Skin of body (tissue), 1 donor: ENCODE measurements at regions not wholly inside any gene's neighbourhood (a gene's known extent, or its start where the extent isn't known, plus 50 kb on each side); places are given as distances from the start of the nearest gene placed in this dataset.
A peak's percentile ranks its signal among the peaks of the same experiment; 100 is the strongest.

Experiments
- DNase-seq: peaks from one replicate; lab custom pipeline; 2025; lab: John Stamatoyannopoulos, UW

DNA sequence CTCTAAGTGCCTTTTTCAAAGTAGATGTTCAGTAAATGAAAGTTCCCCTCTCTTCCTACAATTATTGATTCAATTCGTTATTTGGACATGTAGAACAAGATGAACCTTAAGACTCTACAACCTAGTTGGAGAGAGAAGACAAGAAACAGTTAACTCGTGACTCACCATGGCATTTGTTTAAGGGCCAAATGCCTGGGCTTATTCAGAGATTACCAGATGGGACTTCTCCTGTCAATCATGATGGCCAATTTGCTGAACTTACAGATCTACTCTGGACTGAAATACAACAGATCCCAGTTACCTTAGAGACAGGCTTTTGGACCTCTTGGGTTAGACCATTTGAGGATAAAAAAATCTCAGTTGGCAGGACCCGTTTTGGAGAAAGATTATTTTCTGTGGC, 93.5 kb downstream of the C1orf94 start:
- no peak for DNase-seq

DNA sequence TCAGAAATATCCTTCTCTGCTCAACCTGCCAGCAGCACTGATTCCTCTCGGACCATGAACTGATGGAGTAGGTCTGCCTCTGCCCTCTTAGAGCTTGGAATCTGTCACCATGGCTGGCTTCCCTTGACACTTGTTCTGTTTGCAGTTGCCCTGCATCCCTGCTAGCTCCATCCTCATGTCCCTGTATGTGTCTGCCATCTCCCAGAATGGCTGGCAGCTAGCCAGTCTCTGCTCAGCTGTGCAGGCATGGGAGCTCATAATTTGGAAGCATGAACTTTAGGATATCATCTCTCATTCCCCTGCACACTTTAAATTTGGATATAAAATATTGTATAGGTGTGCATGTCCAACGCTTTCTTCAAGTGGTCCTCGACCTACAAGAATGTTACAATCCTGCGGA, 95.4 kb downstream of the C1orf94 start:
- no peak for DNase-seq

DNA sequence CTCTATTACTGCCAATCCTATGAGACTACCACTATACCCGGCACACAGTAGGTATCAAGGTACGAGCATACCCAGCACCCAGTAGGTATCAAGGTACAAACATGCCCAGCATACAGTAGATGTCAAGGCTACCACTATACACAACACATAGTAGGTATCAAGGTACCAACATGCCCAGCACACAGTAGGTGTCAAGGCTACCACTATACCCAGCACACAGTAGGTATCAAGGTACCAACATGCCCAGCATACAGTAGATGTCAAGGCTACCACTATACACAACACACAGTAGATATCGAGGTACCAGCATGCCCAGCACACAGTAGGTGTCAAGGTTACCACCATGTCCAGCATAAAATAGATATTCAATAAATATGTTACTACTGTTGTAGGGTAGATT, 98.4 kb downstream of the C1orf94 start:
- no peak for DNase-seq

DNA sequence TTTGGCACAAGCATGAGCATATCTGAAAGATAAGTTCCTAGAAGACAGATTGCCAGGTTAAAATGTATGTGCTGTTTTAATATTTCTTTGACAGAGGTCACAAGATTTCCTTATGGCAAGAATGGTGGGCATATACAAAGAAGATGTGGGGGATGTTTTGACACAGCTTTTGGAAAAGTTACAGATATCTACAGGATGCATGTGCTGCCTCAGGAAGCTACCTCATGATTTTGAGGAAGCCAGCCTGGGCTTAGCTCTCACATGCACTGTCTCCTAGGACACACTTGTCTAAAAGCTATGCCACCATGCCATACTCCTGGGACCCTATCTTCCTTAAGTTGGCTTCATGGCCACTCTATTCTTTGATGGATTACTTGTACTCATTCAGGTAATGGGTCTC, 99.9 kb downstream of the C1orf94 start:
- DNase-seq, result no peak

DNA sequence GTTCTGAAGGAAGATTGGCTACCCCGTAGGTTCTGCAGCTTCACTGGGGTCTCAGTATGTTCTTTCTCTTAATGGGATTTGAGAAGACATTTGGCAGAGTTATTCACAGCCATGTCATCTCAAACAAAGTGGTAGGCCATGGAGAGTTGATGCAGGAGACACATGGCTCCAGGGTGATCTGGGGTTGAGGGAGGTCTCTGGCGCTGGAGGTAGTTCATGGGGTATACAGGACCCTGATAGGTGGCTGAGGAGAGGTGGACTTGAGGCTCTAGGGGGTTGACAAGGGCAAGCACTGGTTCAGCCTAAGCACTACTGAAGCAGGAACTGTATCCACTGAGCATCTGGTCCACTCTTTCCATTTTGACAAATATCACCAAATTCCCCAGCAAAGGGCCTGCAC, 100.4 kb downstream of the C1orf94 start:
- no peak for DNase-seq

DNA sequence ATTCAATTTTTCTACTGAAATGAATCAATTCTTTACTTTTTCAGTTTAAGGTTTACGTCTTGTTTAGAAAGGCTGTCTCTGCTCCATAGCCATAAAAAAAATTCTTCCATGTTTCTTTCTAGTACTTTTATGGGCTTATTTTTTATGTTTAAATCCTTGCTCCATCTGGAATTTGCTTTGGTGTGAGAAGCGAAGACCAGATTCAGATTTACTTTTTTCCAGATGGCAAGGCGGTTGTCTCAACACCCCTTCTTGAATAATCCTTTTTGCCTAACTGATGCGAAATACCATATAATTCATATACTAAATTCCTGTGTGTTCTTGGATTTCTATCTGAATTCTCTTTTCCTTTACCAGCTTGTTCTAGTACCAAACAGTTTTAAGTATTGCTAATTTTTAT, 101.5 kb downstream of the C1orf94 start:
- no peak for DNase-seq

DNA sequence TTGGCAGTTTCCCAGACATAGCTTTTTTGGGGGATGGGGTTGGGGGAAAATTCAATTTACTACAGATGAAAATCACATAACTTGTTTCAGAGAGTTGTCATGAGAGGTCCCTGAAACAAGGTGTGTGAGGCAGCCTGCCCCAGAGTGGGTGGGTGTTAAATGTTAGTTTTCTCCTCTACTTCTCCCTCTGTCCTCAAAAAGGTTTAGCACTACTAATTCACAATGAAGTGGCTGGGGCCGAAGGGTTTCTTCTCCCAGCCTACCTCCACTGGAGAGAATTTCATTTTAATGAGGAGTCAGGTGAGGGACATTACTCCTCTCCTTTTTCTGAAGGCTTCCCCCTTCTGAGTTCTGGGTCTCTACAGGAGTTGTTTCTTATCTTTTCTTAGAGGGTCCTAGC, 103.3 kb downstream of the C1orf94 start:
- no peak for DNase-seq

DNA sequence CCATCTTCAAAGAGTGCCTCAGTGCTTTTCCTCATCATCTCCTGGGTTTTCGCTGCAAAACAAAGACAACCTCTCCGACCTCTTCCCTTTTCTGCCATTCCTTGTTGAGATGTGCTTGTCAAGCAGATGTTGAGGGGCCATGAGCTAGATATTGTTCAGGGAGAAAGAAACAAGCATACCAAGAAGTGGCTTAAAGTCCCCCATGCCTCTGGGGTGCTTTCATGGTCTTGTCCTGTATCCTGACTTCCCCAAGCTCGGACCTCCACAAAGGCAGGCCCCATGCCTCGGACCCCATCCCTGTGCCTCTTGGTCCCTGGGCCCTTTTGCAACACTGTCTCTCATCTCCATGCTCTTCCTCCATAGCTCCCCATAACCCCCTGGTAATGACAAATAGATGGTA, 103.8 kb downstream of the C1orf94 start:
- DNase-seq, result no peak

DNA sequence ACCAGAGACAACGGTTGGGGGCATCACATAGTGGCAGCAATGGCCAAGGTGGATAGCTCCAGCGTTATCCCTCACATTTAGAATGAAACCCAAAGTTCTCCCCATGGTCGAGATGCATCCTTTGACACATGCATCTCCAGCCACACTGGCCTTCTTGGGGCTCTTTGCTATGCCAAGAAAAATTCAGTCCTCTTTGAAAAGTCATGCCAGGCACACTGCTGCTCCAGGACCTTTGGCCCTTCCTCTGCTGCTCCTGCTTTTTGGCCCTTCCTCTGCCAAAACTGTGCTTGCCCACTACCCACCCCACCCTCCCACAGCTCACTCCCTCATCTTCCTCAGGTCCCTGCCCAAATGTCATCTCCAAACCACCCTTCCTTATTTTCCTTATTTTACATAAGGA, 106.4 kb downstream of the C1orf94 start:
- DNase-seq, result no peak

DNA sequence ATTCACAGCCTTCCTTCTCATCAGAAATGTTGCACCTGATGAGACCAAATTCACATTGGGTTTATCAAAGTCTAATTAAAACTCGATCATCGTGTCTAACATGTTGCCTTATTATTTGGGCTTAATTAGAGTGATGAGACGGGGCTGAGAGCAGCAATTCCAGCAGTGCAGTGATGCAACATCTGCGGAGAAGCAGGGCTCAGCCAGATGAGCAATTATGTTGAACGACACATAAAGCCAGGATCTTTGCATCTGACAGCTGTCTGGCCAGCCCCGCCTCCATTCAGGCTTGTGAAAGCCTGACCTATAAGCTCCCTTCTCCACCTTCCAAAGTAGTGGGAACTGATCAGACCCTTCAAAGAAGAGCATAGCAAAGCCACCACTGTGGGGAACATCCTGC, 109.8 kb downstream of the C1orf94 start:
- DNase-seq, result no peak

DNA sequence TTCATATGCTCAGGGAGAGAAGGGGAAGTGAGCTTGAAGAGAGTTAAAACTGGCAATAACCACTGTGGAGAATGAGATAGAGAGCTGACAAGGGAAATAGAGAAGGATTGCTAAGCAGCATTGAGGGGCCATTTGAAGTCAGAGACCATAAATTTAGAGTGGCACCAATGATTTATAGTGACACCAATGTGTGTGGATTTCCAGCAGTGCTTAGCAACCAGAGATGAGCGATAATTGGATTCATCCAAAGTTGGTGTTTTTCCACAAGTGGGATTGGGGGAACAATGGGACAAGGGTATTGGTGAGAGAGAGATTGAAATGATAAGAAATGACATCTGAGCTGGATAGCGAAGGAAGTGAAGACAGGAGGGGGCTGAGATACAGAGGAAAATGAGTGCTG, 114.1 kb downstream of the C1orf94 start:
- no peak for DNase-seq

DNA sequence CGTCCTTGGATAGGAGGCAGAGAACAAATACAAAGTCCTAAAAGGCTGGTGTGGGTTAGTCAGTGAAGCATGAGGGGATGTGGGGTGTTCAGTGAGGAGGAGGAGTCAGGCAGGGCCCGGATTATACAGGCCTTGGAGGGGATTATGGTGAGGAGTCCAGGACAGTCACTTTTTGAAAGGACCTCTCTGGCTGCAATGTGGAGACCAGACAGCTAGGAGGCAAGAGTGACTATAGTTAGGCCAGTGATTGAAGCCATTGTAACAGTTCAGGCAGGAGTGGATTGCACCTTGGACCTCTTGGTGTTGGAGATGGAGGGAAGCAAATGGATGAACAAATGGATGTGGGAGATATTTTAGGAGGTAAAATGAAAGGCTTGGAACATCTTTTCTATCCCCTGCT, 115.8 kb downstream of the C1orf94 start:
- DNase-seq, result no peak

DNA sequence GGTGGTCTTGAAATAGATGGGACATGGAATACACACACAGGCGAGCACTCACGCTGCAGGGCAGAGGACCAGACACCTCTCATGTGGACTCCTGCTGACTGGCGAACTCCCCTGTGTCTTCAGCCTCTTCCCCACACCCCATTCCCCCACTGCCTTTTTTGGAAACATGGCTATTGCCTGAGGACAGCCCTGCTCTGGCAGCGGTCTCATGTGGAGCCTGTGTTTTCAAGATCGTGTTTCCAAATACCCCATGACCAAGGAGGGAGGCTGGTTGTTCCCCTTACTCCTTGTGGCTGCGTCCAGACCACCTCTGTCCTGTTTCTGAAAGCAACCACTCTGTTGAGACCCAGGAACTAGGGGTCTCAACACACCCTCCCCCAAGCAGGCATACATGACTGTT, 119.4 kb downstream of the C1orf94 start:
- no peak for DNase-seq

DNA sequence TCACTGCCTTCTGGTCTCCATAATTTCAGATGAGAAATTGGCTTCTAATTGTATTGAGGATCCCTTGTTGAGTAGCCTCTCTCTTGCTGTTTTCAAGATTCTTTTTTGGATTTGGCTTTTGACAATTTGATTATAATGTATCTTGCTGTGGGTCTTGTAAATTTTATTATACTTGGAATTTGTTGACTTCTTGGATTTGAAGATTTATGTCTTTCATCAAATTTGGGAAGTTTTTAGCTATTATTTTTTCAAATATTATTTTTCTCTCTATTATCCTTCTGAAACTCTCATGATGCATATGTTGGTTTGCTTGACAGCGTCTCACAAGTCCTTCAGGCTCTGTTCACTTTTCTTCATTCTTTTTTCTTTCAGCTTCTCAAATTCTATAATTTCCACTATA, 126.1 kb downstream of the C1orf94 start:
- DNase-seq, result no peak

DNA sequence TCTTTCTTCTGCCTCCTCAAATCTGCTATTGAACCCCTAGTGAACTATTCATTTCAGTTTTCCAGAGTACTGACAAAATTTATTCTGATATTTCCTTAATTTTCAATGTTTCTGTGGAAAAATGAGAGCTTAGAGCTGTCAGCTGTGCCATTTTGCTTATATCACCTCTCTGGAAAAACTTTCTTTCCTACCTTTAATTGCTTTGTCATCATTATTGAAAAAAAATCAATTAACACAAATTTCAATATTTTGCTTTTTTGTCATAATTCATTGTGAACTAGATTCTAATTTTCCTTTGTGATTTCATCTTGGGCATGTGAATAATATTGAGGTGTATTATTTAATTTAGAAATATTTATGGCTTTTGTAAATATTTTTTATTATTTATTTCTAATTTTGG, 126.5 kb downstream of the C1orf94 start:
- DNase-seq, result no peak

DNA sequence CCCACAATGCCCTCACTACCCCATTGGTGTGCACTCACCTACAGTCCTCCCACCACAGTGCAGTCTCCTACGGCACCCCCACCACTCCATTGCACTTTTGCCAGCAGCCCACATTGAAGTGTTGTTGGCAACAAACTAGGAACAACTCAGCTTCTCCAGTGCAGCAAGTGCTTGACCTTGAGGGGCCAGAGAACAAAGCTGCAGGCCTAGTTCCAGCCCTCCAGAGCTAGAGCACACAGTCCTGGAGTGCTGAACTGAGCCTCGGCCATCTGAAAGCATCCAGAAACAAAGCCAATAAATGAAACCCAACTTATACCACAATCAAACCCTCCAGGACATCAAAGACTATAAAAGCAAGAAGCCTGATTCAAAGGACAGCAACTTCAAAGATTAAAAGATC, 129.9 kb downstream of the C1orf94 start:
- no peak for DNase-seq

DNA sequence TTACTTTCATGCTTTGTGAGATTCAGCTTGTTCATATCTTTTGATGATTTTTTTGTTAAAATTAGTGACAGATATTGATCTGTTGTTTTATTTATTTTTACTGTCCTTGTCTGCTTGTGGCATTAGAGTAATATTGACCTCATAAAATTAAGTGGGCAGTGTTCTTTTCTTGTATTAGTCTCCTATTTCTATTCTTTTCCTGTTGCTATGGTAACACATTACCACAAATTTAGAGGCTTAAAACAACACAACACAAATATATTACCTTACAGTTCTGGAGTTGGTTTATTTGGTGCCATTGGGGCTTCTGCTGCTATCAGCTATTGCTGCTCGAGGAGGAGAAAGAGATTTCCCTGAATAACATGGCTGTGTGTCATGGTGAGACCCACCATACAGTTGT, 135.7 kb downstream of the C1orf94 start:
- DNase-seq, result no peak

DNA sequence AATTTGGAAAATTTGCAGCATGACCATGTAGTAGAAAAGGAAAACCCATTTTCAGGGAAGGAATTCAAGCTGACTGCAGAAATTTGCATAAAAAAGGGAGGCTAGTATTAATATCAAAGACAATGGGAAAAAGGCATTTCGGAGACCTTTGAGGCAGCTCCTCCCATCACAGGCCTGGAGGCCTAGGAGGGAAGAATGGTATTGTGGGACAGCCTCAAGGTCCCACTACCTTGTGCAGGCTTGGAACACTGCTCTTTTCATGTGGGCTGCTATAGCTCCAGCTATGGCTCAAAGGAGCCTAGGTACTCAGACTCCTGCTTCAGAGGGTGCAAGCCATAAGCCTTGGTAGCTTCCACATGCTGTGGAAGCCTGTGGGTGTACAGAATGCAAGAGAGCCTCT, 139.3 kb downstream of the C1orf94 start:
- DNase-seq, result no peak

DNA sequence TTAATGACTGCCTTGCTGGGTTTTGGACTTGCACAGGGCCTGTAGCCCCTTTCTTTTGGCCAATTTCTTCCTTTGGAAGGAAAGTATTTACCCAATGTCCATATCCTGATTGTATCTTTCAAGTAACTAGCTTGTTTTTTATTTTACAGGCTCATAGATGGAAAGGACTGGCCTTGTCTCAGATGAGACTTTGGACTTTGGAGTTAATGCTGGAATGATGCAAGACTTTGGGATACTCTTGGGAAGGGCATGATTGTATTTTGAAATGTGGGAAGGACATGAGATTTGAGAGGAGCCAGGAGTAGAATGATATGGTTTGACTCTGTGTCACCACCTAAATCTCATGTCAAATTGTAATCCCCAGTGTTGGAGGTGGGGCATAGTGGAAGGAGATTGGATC, 140.1 kb downstream of the C1orf94 start:
- DNase-seq, result no peak

DNA sequence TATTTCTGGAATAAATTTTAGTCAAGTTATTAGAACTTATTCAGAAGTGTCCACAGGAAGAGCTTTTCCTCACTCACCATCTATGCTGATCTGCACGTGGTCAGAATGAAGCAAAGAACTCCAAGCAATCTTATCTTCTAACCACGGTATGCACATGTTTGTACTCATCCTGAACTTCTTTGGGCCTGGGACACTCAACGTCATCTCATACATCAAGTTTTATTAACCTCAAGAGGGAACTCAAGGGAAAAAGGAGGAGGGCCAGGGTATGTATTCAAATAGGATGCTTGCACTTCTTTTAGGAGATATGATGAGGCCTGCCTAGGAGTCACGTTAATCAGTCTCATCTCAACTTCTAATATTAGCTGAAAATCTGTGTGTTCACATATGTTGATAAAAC, 142.5 kb downstream of the C1orf94 start:
- no peak for DNase-seq

DNA sequence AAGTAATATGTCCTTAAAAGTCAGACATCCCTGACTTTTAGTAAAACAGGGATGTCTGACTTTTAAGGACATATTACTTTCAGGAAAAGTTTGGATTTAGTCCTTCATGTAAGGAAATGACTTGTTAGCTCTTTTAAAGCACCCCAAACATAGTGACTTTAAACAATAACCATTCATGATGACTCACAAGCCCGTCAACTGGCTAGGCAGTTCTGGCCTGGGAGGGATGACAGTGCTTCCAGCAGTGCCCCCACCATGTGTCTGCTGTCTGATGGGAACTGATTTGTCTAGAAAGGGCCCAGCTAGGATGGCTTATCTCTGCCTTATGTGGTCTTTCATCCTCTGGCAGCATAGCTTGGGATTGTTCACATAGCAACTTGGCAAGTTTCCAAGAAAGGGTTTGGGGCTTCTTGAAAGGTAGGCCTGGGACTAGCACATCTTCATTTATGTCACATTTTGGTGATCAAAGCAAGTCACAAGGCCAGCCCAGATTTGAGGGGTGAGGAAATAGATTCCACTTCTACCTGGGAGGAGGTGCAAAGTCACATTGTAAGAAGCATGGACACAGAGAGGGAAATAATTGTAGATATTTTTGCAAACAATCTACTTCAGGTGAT, 143.5 kb downstream of the C1orf94 start:
- DNase-seq, result no peak

DNA sequence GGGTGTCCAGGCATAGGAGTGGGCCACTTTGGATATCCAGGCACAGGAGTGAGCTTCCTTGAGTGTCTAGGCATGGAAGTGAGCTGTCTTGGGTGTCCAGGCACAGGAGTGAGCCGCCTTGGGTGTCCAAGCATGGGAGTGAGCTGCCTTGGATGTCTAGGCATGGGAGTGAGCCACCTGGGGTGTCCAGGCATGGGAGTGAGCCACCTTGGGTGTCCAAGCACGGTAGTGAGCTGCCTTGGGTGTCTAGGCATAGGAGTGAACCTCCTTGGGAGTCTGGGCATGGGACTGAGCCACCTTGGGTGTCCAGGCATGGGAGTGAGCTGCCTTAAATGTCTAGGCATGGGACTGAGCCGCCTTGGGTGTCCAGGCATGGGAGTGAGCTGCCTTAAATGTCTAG, 146.3 kb downstream of the C1orf94 start:
- no peak for DNase-seq

DNA sequence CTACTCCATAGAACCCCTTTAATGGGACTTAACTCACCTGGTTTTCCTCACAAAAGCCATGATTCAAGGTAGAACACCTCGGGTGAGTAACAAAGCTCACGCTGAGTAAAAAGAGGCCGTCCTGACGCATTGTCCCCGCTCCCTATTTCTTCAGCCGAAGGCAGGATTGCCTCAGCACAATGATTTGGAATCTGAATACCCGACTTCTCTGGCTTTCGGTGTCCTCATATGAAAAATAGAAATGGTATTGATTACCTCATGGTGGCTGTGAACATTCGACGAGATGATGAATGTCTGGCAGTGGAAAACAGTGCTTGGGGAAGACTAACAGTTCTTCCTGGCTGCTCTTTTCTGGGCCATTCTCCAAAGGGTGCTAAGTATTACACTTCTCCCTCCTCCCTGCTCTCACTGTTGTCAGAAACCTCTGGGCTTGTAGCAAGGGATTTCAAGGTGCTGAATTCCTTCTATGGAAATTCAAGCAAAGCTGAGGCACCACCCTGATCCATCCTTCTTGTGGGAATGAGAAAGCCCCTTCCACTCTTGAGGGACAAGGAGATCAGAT, 148.3 kb downstream of the C1orf94 start:
- DNase-seq, result peak; percentile 20

DNA sequence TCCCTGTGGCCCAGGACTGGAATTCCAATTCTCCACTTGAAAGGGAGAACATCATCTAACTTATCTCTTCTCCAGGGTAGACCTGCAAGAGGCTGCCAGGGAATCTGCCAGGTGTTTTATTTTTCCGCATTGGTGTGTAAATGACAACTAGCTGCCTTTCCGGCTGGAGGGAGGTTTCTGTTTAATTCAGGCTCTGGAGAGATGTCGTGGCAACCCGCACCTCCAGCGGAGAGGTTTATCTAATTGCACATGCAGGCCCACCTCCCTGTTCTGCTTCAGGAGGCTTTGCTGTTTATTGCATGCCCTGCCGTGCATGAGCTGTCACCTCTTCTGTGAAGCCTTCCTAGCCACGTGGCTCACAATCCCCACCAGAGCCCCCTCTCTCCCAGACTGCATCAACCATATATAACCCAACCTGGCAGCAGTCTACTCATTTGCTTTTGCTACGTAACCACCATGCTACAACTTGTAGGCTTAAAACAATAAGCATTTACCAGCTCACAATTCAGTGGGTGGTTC, 151.6 kb downstream of the C1orf94 start:
- DNase-seq, result no peak
